Stimulated activated naive CD8-positive, alpha-beta T cell treated with anti-CD3 and anti-CD28 coated beads, Interleukin-15, Interleukin-2, amounts not matched to agents 100 U/mL and 50 U/mL, for 24 hours (primary cell): ENCODE measurements at regions not wholly inside any gene's neighbourhood (a gene's known extent, or its start where the extent isn't known, plus 50 kb on each side); places are given as distances from the start of the nearest gene placed in this dataset.

Source experiments
- ATAC-seq: fragments of 150-1000 bp; cut with Tn5 transposase; one replicate; pipeline ENCODE4 v1.10.0; 2021
- DNase-seq: peaks from one replicate; pipeline ENCODE4 v3.0.0; 2021

- ATAC-seq = no peak
- DNase-seq = no peak
Observed at GRCh38 chr20:17128206-17128605, 98.6 kb upstream of the PCSK2 start.

- ATAC-seq (no peak), DNase-seq (no peak)
Observed at GRCh38 chr20:17129089-17129488, 97.8 kb upstream of the PCSK2 start.

GRCh38 chr20:17137692-17138091, 89.1 kb upstream of the PCSK2 start:
- DNase-seq (no peak), ATAC-seq (no peak)

- no peak for DNase-seq
- ATAC-seq = no peak
Observed at GRCh38 chr20:17138237-17138636, 88.6 kb upstream of the PCSK2 start.

- DNase-seq = no peak
- ATAC-seq = no peak
Observed at GRCh38 chr20:17140894-17141293, 85.9 kb upstream of the PCSK2 start.

DNA sequence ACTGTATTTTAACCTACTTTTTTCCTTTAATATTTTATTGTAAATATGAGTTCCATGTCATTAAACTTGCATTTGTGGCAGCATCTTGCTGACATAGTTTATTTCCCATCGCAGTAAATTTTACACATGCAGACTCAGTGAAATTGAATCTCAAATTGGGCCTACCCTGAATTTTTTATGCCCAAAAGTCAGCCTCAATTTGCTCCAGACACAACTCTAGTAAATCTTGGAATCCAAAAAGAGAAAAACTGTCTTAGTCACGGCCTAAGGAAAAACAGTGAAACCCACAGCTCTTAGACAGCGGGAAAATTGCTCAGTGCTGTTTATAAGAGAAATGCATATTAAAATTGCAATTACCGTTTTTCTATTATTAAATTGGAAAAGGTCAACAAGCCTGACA, 85.3 kb upstream of the PCSK2 start:
- DNase-seq = no peak
- no peak for ATAC-seq

DNA sequence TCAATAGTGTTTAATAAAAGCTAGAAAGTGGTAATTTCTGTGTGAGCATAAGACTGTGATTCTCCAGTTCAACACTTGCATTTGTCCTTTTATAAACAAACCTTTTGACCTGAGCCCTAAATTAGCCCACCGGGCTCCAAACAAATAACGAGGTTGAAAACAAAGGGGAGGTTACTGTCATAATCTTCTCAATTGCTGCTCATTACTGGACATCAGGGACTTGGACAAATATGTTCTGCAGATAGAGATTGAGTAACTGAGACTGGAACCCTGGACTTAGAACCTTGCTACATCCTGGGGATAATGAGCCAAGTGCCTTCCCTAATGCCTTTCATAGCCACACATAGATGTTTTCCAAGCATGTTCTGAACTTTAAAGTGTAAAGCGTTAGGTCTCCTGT, 84.2 kb upstream of the PCSK2 start:
- ATAC-seq = no peak
- no peak for DNase-seq

DNA sequence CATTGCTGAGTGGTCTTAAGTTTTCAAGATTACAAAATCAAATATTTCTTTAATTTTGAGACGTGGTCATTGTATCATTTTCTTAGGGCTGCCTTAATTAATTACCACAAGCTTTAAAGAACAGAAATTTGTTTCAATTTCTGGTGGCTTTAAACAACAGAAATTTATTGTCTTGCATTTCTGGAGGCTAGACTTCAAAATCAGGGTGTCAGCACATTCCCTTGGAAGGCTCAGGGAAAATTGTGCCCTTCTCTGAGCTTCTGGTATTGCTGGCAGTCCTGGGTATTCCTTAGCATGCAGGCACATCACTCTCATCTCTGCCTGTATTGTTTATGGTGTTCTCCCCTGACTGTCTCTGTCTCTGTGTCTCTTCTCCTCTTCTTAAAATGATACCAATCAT, 76.0 kb upstream of the PCSK2 start:
- ATAC-seq = no peak
- DNase-seq = no peak

- DNase-seq = no peak
- ATAC-seq = no peak
Observed at GRCh38 chr20:17155401-17155800, 71.4 kb upstream of the PCSK2 start.

GRCh38 chr20:17158701-17159100, 68.1 kb upstream of the PCSK2 start:
- ATAC-seq (no peak), DNase-seq (no peak)

GRCh38 chr20:17161673-17162481, 65.0 kb upstream of the PCSK2 start:
- ATAC-seq = no peak
- no peak for DNase-seq

DNA sequence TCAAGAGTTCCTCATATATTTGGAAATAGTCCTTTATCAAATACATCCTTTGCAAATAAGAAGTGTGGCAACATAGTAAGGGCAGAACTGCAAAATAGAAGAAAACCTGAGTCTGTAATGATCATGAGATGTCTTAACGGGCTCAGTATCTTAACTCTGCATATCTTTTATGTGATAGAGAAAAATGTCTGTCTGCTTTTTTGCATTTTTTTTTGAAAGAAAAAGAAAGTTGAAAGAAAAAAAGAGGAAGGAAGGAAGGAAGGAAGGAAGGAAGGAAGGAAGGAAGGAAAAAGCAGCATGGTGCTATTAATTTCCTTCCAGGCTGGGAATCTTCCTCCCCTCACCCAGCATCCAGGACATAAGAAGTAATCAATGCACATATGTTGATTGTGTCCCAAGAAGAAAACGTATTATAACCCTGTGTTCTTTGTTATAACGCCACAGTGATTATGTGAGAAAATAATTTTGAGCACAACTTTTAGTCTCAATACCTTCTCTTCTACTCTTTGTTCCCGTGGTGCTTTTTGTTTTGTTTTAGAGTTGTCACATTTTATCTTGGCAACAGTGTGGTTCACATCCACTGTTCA, 58.7 kb upstream of the PCSK2 start:
- no peak for DNase-seq
- no peak for ATAC-seq

DNA sequence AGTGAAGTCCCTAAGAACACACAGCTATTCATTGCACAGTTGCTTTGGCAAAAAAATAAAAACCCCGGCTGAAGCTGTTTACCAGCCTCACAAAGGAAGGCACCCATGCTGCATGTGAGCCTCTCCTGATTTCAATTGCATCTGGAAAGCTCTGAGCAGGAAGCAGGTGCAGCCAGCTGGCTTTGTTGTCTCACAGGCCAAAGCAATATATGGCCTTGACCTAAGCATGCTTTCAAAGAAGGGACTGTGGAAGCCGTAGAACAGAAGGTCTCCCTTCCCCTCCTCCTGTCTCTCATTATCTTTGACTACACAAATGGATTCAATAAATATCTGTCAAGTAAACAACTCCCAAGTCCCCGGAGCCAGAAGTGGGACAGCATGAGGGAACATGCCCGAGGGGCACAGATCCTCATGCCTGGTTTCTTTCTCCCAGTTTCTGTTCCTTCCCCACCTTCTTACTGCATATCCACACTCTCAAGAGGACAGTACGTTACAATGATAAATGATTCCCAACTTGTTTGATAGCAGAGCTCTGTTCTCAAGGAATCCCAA, 57.2 kb upstream of the PCSK2 start:
- DNase-seq (no peak), ATAC-seq (no peak)

GRCh38 chr20:17171746-17172280, 55.0 kb upstream of the PCSK2 start:
- ATAC-seq (no peak), DNase-seq (no peak)

DNA sequence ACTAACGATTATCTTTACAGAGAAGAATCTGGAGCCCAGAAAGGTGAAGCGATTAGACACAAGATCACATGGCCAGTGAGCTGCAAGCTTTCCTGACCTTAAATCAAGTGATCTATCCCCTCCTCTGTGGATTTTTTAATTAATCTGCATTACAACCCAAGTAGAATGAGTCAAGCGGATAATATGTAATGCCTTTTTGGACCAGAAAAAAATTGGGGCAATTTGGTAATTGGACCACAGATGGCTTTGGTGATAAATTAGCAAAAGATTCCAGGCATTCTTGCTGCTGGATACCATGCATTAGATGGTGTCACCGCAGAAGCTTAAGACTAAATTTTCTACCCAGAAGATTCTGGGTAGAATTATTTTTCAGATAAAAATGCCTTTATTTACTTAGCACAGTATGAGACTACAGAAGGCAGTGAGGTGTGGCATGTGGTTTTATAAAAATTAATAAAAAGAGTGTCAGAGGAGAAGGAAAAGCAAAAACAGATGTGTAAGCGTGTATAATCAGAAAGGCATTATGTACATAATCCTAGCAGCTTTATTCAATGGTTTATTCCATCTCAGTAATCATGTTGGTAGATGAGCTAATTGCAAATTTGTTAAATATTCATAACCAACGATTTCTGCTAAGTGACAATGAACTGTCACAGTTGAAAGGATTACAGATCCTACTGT, 53.9 kb upstream of the PCSK2 start:
- no peak for ATAC-seq

More for the DNA sequence above, 53.9 kb upstream of the PCSK2 start:
- DNase-seq = no peak
